Lower leg skin (tissue), 4 donors: ENCODE measurements at regions not wholly inside any gene's neighbourhood (a gene's known extent, or its start where the extent isn't known, plus 50 kb on each side); places are given as distances from the start of the nearest gene placed in this dataset.
A peak's percentile ranks its signal among the peaks of the same experiment; 100 is the strongest.

Experiments
- DNase-seq, 2 donors: peaks; one replicate each; pipeline ENCODE4 v3.0.0-alpha.2; 2019; ENCODE audit warnings: low spot score in 2 of 2
- H3K4me3 ChIP-seq: fragments of 200-600 bp; sonication (generic); 2 replicates; pipeline ENCODE4 v1.5.1; 2017; ENCODE audit warnings: mild to moderate bottlenecking, low read depth; ENCODE audit not compliant: poor library complexity, severe bottlenecking
- CTCF ChIP-seq, 3 donors: fragments of 450-650 bp; IDR thresholded peaks; one replicate each; pipeline ENCODE4 v1.5.1; 2016; ENCODE audit warnings: antibody characterized with exemption in 3 of 3, mild to moderate bottlenecking in 3 of 3, moderate library complexity in 2 of 3
- POLR2A ChIP-seq, 2 donors: fragments of 450-650 bp; IDR thresholded peaks; one replicate each; pipeline ENCODE4 v1.6.1; 2016 to 2017; ENCODE audit warnings: antibody characterized with exemption in 2 of 2, mild to moderate bottlenecking in 1 of 2, moderate library complexity in 1 of 2
- WGBS, 2 donors: methylation state at CpG; one replicate each; pipeline ENCODE4 v1.1.5; 2018; 5-methylcytosine and 5-hydroxymethylcytosine counted together
- intact Hi-C: fragments of 100-400 bp; cut with DNase I; formaldehyde crosslinking; loops from one replicate; pipeline ENCODE4 v1.15.0; 2023; ENCODE audit warnings: low total_unique reads

- intact Hi-C loops = no loop called here
- TF ChIP-seq POLR2A (IDR thresholded peaks at IDR 0.05) (no peak), CTCF (IDR thresholded peaks at IDR 0.05) (no peak)
- WGBS, 2 donors = 92 to 95% methylated on average over 6 of the region's 6 CpGs
- peak in 1 of 2 donors; percentile 56 for DNase-seq
- no peak overlapping the region for H3K4me3 ChIP-seq
These were observed 272.5 kb downstream of the XXYLT1 start for GRCh38 chr3:194998417-194998816.

- 82% methylated on average over 5 of the region's 5 CpGs for WGBS, 2 donors
- no peak for TF ChIP-seq POLR2A (IDR thresholded peaks at IDR 0.05)
- TF ChIP-seq CTCF (IDR thresholded peaks at IDR 0.05) = no peak
- intact Hi-C loops = no loop called here
- peak in 1 of 2 donors; percentile 85 for DNase-seq
- H3K4me3 ChIP-seq = no peak overlapping the region
These were observed 272.0 kb downstream of the XXYLT1 start for GRCh38 chr3:194998948-194999347.

- no peak overlapping the region for H3K4me3 ChIP-seq
- TF ChIP-seq CTCF (IDR thresholded peaks at IDR 0.05) (no peak), POLR2A (IDR thresholded peaks at IDR 0.05) (no peak)
- 90% methylated on average over 6 of the region's 6 CpGs for WGBS, 2 donors
- intact Hi-C loops = no loop called here
- DNase-seq = peak in 1 of 2 donors; percentile 26
These were observed 271.5 kb downstream of the XXYLT1 start for GRCh38 chr3:194999491-194999890.

GRCh38 chr3:195001261-195001660 lies 269.7 kb downstream of the XXYLT1 start:
- DNase-seq = peak in 1 of 2 donors; percentile 67
- TF ChIP-seq POLR2A (IDR thresholded peaks at IDR 0.05) = no peak
- TF ChIP-seq CTCF (IDR thresholded peaks at IDR 0.05) = no peak
- no peak overlapping the region for H3K4me3 ChIP-seq
- WGBS, 2 donors = 89 to 98% methylated on average over 6 of the region's 6 CpGs
- intact Hi-C loops = no loop called here

- no peak overlapping the region for H3K4me3 ChIP-seq
- peak in 1 of 2 donors; percentile 86 for DNase-seq
- intact Hi-C loops = no loop called here
- TF ChIP-seq CTCF (IDR thresholded peaks at IDR 0.05) (no peak), POLR2A (IDR thresholded peaks at IDR 0.05) (no peak)
- WGBS, 2 donors = 16 to 24% methylated on average over 9 of the region's 9 CpGs
These were observed 268.7 kb downstream of the XXYLT1 start for GRCh38 chr3:195001961-195002861.
